IMR-90 (cell line): ENCODE measurements at regions not wholly inside any gene's neighbourhood (a gene's known extent, or its start where the extent isn't known, plus 50 kb on each side); places are given as distances from the start of the nearest gene placed in this dataset.

Source experiments
- ATAC-seq: fragments of 200-7000 bp; cut with Tn5 transposase; 2 replicates; pipeline ENCODE4 v1.9.1; 2020; ENCODE audit warnings: low read depth, mild to moderate bottlenecking, moderate library complexity
- BruUV-seq: library from RNA; stranded (reverse); fragments of 400-500 nt; replicated peaks from 2 replicates; lab custom pipeline; 2021; lab: Mats Ljungman, UMichigan
- CTCF ChIA-PET: fragments of 300-600 bp; formaldehyde crosslinking; extraction: SDS; loops from one replicate; lab custom pipeline; 2021; ENCODE audit warnings: antibody characterized with exemption; lab: Yijun Ruan, JAX
- POLR2A ChIA-PET: fragments of 300-600 bp; sonication (Branson Sonifier 250); formaldehyde crosslinking; loops from one replicate; lab custom pipeline; 2022; ENCODE audit warnings: antibody characterized with exemption; ENCODE audit not compliant: unreplicated experiment; lab: Charles Lee
- DNase-seq: peaks from one replicate; pipeline ENCODE4 v3.0.0; 2013
- H2AFZ ChIP-seq: replicated peaks from 2 replicates; pipeline ENCODE3; 2013; ENCODE audit warnings: low read length, mild to moderate bottlenecking; ENCODE audit not compliant: poor library complexity
- H2AK5ac ChIP-seq: 2 replicates; pipeline ENCODE4 v1.6.1; 2013; ENCODE audit warnings: low read depth, low read length, inconsistent platforms
- H2AK9ac ChIP-seq: replicated peaks from 2 replicates; pipeline ENCODE3; 2013; ENCODE audit warnings: mild to moderate bottlenecking, low read depth, low read length, moderate library complexity; ENCODE audit not compliant: poor library complexity
- H2BK120ac ChIP-seq: 2 replicates; pipeline ENCODE4 v1.6.1; 2013; ENCODE audit warnings: low read depth, low read length, inconsistent platforms
- H2BK15ac ChIP-seq: 3 replicates; pipeline ENCODE4 v1.6.1; 2013; ENCODE audit warnings: low read depth, low read length, inconsistent platforms
- H2BK20ac ChIP-seq: 2 replicates; pipeline ENCODE4 v1.6.1; 2013; ENCODE audit warnings: low read depth, mild to moderate bottlenecking, inconsistent platforms, low read length, moderate library complexity
- H2BK5ac ChIP-seq: 2 replicates; pipeline ENCODE4 v1.6.1; 2013; ENCODE audit warnings: mild to moderate bottlenecking, low read depth, low read length, inconsistent platforms; ENCODE audit not compliant: poor library complexity, severe bottlenecking
- H3K14ac ChIP-seq: replicated peaks from 2 replicates; pipeline ENCODE4 v1.6.1; 2013; ENCODE audit warnings: low read depth, low read length, inconsistent platforms
- H3K18ac ChIP-seq: 2 replicates; pipeline ENCODE4 v1.6.1; 2013; ENCODE audit warnings: low read depth, low read length, control low read depth
- H3K23ac ChIP-seq: 2 replicates; pipeline ENCODE4 v1.6.1; 2013; ENCODE audit warnings: low read depth, low read length, inconsistent platforms
- H3K27ac ChIP-seq: 2 replicates; pipeline ENCODE4 v1.5.1; 2013; ENCODE audit warnings: mild to moderate bottlenecking, control low read depth, low read length; ENCODE audit not compliant: insufficient read depth
- H3K27me3 ChIP-seq: 2 replicates; pipeline ENCODE4 v1.6.1; 2013; ENCODE audit warnings: low read length; ENCODE audit not compliant: control insufficient read depth, insufficient read depth
- H3K36me3 ChIP-seq: 2 replicates; pipeline ENCODE4 v1.6.1; 2013; ENCODE audit warnings: low read length, mixed read lengths; ENCODE audit not compliant: control insufficient read depth, insufficient read depth
- H3K4ac ChIP-seq: 2 replicates; pipeline ENCODE4 v1.6.1; 2013; ENCODE audit warnings: low read depth, low read length, inconsistent platforms
- H3K4me1 ChIP-seq: 2 replicates; pipeline ENCODE4 v1.6.1; 2013; ENCODE audit warnings: low read length, mixed read lengths; ENCODE audit not compliant: control insufficient read depth, insufficient read depth
- H3K4me2 ChIP-seq: 2 replicates; pipeline ENCODE4 v1.6.1; 2013; ENCODE audit warnings: low read depth, mild to moderate bottlenecking, control low read depth, low read length, moderate library complexity
- H3K4me3 ChIP-seq: 2 replicates; pipeline ENCODE4 v1.5.1; 2013; ENCODE audit warnings: low read depth, mild to moderate bottlenecking, control low read depth, low read length, moderate library complexity; ENCODE audit not compliant: insufficient read depth
- H3K56ac ChIP-seq: 2 replicates; pipeline ENCODE4 v1.6.1; 2013; ENCODE audit warnings: low read length, inconsistent platforms; ENCODE audit not compliant: insufficient read depth; ENCODE audit errors: extremely low read depth
- H3K79me1 ChIP-seq, 2 experiments: 2 replicates each; pipeline ENCODE4 v1.6.1; 2013; ENCODE audit warnings: low read length in 2 of 2, inconsistent platforms in 1 of 2, low read depth in 1 of 2
- H3K9ac ChIP-seq: 2 replicates; pipeline ENCODE4 v1.6.1; 2013; ENCODE audit warnings: low read depth, low read length, control low read depth
- H3K9me1 ChIP-seq: 2 replicates; pipeline ENCODE4 v1.6.1; 2013; ENCODE audit warnings: low read length, inconsistent platforms; ENCODE audit not compliant: insufficient read depth
- H3K9me3 ChIP-seq: 2 replicates; pipeline ENCODE4 v1.6.1; 2013; ENCODE audit warnings: low read length; ENCODE audit not compliant: control insufficient read depth, insufficient read depth
- H4K20me1 ChIP-seq: 2 replicates; pipeline ENCODE4 v1.6.1; 2013; ENCODE audit warnings: low read length, inconsistent platforms; ENCODE audit not compliant: insufficient read depth
- H4K5ac ChIP-seq: 2 replicates; pipeline ENCODE4 v1.6.1; 2013; ENCODE audit warnings: mild to moderate bottlenecking, low read depth, low read length, control low read depth
- H4K8ac ChIP-seq, 2 experiments: 2 replicates each; pipeline ENCODE4 v1.6.1; 2013; ENCODE audit warnings: low read depth in 2 of 2, low read length in 2 of 2, control low read depth in 1 of 2, inconsistent platforms in 1 of 2
- H4K91ac ChIP-seq: 2 replicates; pipeline ENCODE4 v1.6.1; 2013; ENCODE audit warnings: low read depth, low read length, inconsistent platforms; ENCODE audit not compliant: insufficient read depth
- CEBPB ChIP-seq: IDR thresholded peaks from 2 replicates; pipeline ENCODE4 v1.6.1; 2012; ENCODE audit warnings: low read depth, low read length, improper control_type of control experiment
- CHD1 ChIP-seq: IDR thresholded peaks from 2 replicates; pipeline ENCODE4 v1.6.1; 2012; ENCODE audit warnings: low read depth, low read length, improper control_type of control experiment
- MXI1 ChIP-seq: IDR thresholded peaks from 2 replicates; pipeline ENCODE4 v1.6.1; 2012; ENCODE audit warnings: low read depth, mild to moderate bottlenecking, low read length, moderate library complexity, borderline replicate concordance
- NFE2L2 ChIP-seq: fragments of 150-350 bp; IDR thresholded peaks from 2 replicates; pipeline ENCODE4 v1.6.1; 2016; ENCODE audit warnings: low read depth, mild to moderate bottlenecking, low read length
- RAD21 ChIP-seq: IDR thresholded peaks from 2 replicates; pipeline ENCODE4 v1.6.1; 2012; ENCODE audit warnings: low read length, improper control_type of control experiment
- WGBS, 2 experiments: methylation state at CpG; one replicate each; pipeline versions ENCODE4 v1.1.5 to v1.1.7; 2013; ENCODE audit warnings: missing lambda C conversion rate in 2 of 2; ENCODE audit not compliant: insufficient read length in 1 of 2; ENCODE audit errors: extremely low coverage in 2 of 2; 5-methylcytosine and 5-hydroxymethylcytosine counted together
- dilution Hi-C: fragments of 300-500 bp; cut with HindIII; formaldehyde crosslinking; loops from one replicate; pipeline ENCODE4 v1.14.3; 2018; ENCODE audit warnings: low sequenced_read_pairs; ENCODE audit not compliant: unreplicated experiment
- in situ Hi-C: fragments of 300-500 bp; cut with MboI; formaldehyde crosslinking; loops from 3 replicates; pipeline ENCODE4 v1.14.3; 2019; ENCODE audit warnings: low sequenced_read_pairs, inconsistent platforms, mixed read lengths
- intact Hi-C: fragments of 100-400 bp; cut with micrococcal nuclease; formaldehyde crosslinking; loops from 2 replicates; pipeline ENCODE4 v1.10.0; 2022
- TF ChIP-seq, protein P1 (sequence below): fragments of 150-350 bp; IDR thresholded peaks from 2 replicates; pipeline ENCODE4 v1.6.1; 2017; ENCODE audit warnings: mild to moderate bottlenecking, antibody characterized with exemption, low read length, low read depth
- TF ChIP-seq, protein P2 (sequence below): fragments of 150-350 bp; IDR thresholded peaks from 2 replicates; pipeline ENCODE4 v1.6.1; 2016; ENCODE audit warnings: low read depth, mild to moderate bottlenecking, low read length, moderate library complexity, borderline replicate concordance

DNA sequence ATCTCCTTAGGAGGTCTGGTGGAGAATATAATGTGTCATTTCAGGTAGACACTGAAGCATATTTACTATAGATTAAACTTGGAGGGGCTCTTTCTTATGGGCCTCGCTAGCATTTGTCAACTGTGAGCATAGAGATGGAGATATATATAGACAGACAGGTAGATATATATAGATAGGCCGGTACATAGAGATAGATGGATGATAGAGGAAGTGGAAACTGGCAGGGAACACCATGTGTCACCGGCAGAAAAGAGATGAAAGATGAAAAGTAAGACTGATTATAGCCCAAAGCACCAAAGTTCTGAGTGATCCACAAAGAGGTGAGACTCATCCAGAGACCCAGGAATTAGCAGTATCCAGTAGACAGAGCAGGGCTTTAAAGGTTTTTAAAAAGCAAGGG, 268.1 kb downstream of the FBXW7 start:
- H3K27ac ChIP-seq = no peak overlapping the region
- H3K4me1 ChIP-seq = no peaks in the 10 kb centered on the region
- H3K4me2 ChIP-seq = no peak overlapping the region
- dilution Hi-C loops = no loop called here
- no peak overlapping the region for H2BK5ac ChIP-seq
- no peaks in the 10 kb centered on the region for H3K9me3 ChIP-seq
- H3K36me3 ChIP-seq = no peaks in the 10 kb centered on the region
- CTCF ChIA-PET = no interaction called here
- H3K18ac ChIP-seq = no peak overlapping the region
- no peak overlapping the region for H4K91ac ChIP-seq
- H4K8ac ChIP-seq = no peak overlapping the region
- H2BK20ac ChIP-seq = no peak overlapping the region
- H3K4ac ChIP-seq = no peak overlapping the region
- H2BK15ac ChIP-seq = no peak overlapping the region
- H3K27me3 ChIP-seq = peaks cover 8% of the 10 kb centered on the region
- no peak overlapping the region for H2AFZ ChIP-seq
- POLR2A ChIA-PET = no interaction called here
- TF ChIP-seq RAD21 = no peak
- TF ChIP-seq CHD1 = no peak
- no peak for TF ChIP-seq MXI1
- no peak for TF ChIP-seq CEBPB
- no peak for TF ChIP-seq NFE2L2
- TF ChIP-seq, protein P1, sequence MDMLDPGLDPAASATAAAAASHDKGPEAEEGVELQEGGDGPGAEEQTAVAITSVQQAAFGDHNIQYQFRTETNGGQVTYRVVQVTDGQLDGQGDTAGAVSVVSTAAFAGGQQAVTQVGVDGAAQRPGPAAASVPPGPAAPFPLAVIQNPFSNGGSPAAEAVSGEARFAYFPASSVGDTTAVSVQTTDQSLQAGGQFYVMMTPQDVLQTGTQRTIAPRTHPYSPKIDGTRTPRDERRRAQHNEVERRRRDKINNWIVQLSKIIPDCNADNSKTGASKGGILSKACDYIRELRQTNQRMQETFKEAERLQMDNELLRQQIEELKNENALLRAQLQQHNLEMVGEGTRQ = no peak
- TF ChIP-seq, protein P2, sequence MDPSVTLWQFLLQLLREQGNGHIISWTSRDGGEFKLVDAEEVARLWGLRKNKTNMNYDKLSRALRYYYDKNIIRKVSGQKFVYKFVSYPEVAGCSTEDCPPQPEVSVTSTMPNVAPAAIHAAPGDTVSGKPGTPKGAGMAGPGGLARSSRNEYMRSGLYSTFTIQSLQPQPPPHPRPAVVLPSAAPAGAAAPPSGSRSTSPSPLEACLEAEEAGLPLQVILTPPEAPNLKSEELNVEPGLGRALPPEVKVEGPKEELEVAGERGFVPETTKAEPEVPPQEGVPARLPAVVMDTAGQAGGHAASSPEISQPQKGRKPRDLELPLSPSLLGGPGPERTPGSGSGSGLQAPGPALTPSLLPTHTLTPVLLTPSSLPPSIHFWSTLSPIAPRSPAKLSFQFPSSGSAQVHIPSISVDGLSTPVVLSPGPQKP = no peak
- in situ Hi-C loops = no loop called here
- no peaks in the 10 kb centered on the region for H4K20me1 ChIP-seq
- intact Hi-C loops = no loop called here
- H4K5ac ChIP-seq = no peak overlapping the region
- no peaks in the 10 kb centered on the region for H3K79me1 ChIP-seq
- no peak for DNase-seq
- H3K23ac ChIP-seq = no peak overlapping the region
- no TSS peak for BruUV-seq
- H2AK9ac ChIP-seq = no peak overlapping the region
- ATAC-seq = no peak
- H3K4me3 ChIP-seq = no peak overlapping the region
- WGBS, 2 experiments = 57% methylated on average over 1 of the region's 3 CpGs; no CpG with 5 or more reads in 1 of the 2 experiments
- H3K14ac ChIP-seq = no peak overlapping the region
- no peak overlapping the region for H3K56ac ChIP-seq
- no peak overlapping the region for H2AK5ac ChIP-seq
- no peak overlapping the region for H3K9ac ChIP-seq
- no peaks in the 10 kb centered on the region for H3K9me1 ChIP-seq
- H2BK120ac ChIP-seq = no peak overlapping the region
